SU-DHL-6 (cell line): ENCODE measurements at regions not wholly inside any gene's neighbourhood (a gene's known extent, or its start where the extent isn't known, plus 50 kb on each side); places are given as distances from the start of the nearest gene placed in this dataset.

Source experiments
- H2AFZ ChIP-seq: fragments of 200-600 bp; sonication (generic); 2 replicates; pipeline ENCODE4 v1.6.1; 2014; ENCODE audit warnings: low read depth, mild to moderate bottlenecking, moderate library complexity, mixed read lengths, antibody characterized with exemption, low read length; ENCODE audit not compliant: severe bottlenecking
- H3F3A ChIP-seq: fragments of 200-600 bp; shearing (Covaris generic); 2 replicates; pipeline ENCODE4 v1.6.0; 2016; ENCODE audit warnings: antibody characterized with exemption, mild to moderate bottlenecking; ENCODE audit not compliant: insufficient read depth
- H3K27ac ChIP-seq: fragments of 200-600 bp; sonication (generic); 2 replicates; pipeline ENCODE4 v1.5.1; 2016; ENCODE audit warnings: low read depth, mild to moderate bottlenecking, low read length, moderate library complexity, mixed read lengths
- H3K27me3 ChIP-seq: fragments of 200-600 bp; sonication (generic), shearing (Covaris generic); 2 replicates; pipeline ENCODE4 v1.6.0; 2014; ENCODE audit warnings: mild to moderate bottlenecking, low read length
- H3K36me3 ChIP-seq: fragments of 200-600 bp; sonication (generic); 2 replicates; pipeline ENCODE4 v1.6.1; 2014; ENCODE audit warnings: mild to moderate bottlenecking, low read length, mixed read lengths
- H3K4me2 ChIP-seq: fragments of 300-600, 200-600 bp; shearing (Covaris generic), sonication (generic); 2 replicates; pipeline ENCODE4 v1.6.0; 2014; ENCODE audit warnings: low read length, low read depth, mild to moderate bottlenecking; ENCODE audit not compliant: poor library complexity, severe bottlenecking
- H3K4me3 ChIP-seq: fragments of 200-600 bp; sonication (generic); 2 replicates; pipeline ENCODE4 v1.5.1; 2014; ENCODE audit warnings: antibody characterized with exemption, low read length, mild to moderate bottlenecking, mixed read lengths; ENCODE audit not compliant: insufficient read depth, poor library complexity, severe bottlenecking
- H3K79me2 ChIP-seq: fragments of 200-600 bp; sonication (generic); 2 replicates; pipeline ENCODE4 v1.6.1; 2014; ENCODE audit warnings: mild to moderate bottlenecking, low read length, moderate library complexity; ENCODE audit not compliant: insufficient read depth
- H3K9ac ChIP-seq: fragments of 200-600 bp; sonication (generic); 2 replicates; pipeline ENCODE4 v1.7.0; 2014; ENCODE audit warnings: mild to moderate bottlenecking, low read length
- H3K9me2 ChIP-seq: fragments of 200-600 bp; sonication (generic); replicated peaks from 2 replicates; pipeline ENCODE4 v1.6.1; 2014; ENCODE audit warnings: low read length; ENCODE audit not compliant: insufficient read depth
- H3K9me3 ChIP-seq: fragments of 200-600 bp; sonication (generic); 2 replicates; pipeline ENCODE4 v1.6.1; 2014; ENCODE audit warnings: low read length, mixed read lengths; ENCODE audit not compliant: insufficient read depth
- H4K20me1 ChIP-seq: fragments of 200-600 bp; sonication (generic); 2 replicates; pipeline ENCODE4 v1.6.1; 2014; ENCODE audit warnings: low read depth, mild to moderate bottlenecking, antibody characterized with exemption, low read length, moderate library complexity, mixed read lengths
- CTCF ChIP-seq: fragments of 200-600 bp; sonication (generic); IDR thresholded peaks from one replicate; pipeline ENCODE4 v1.5.1; 2017; ENCODE audit warnings: antibody characterized with exemption, mild to moderate bottlenecking, low read length, moderate library complexity; ENCODE audit not compliant: insufficient read depth, poor library complexity, severe bottlenecking
- EZH2phosphoT487 ChIP-seq: fragments of 200-600 bp; sonication (generic), shearing (Covaris generic); conservative IDR thresholded peaks from 2 replicates; pipeline ENCODE4 v1.6.1; 2018; ENCODE audit warnings: mild to moderate bottlenecking, antibody characterized with exemption, low read length, moderate library complexity, mixed read lengths

DNA sequence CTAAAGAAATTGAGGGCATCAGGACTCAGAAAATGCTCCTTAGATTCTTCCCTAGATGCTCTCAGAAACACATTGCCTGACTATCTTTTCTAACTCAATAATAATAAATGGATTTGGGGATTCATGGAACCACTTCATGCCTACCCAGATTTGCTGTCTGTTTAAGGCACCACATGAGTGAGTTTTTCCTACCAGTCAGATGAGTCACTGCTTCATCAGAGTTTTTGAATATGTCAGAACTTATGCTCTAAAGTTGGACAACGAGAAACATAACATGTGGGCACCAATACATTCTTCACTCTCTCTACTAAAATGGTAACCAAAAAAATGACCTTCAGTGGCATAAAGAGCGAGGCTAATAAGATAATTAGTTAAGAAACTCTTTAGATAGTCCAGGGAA is 1135.1 kb downstream of the TUSC7 start:
- Histone ChIP-seq H3F3A (no peaks in the 10 kb centered on the region), H3K9me3 (no peaks in the 10 kb centered on the region), H3K27me3 (no peaks in the 10 kb centered on the region), H3K79me2 (no peaks in the 10 kb centered on the region), H4K20me1 (no peaks in the 10 kb centered on the region), H3K4me3 (no peak overlapping the region), H3K36me3 (no peaks in the 10 kb centered on the region), H3K9me2 (no peaks in the 10 kb centered on the region), H3K4me2 (no peak overlapping the region), H2AFZ (no peak overlapping the region), H3K9ac (no peak overlapping the region), H3K27ac (no peak overlapping the region)
- no peak for TF ChIP-seq CTCF
- no peak for TF ChIP-seq EZH2phosphoT487

DNA sequence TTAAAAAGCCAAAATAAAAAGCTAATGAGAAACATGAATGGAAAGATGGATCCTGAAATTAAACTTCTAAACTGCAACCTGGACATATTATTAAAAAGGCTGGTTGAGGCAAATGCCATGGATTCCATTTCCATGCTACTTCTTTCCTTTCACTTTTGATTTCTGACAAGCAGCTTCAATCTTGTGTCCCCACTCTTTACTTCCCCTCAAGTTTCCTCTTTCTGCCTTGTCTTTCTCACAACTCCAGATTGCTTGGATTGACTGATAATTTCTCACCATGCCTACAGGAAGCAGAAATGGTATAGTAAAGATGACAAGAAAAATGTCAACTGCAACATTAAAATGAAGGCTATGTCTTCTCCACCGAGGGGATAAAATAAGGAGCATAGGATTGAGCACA is 1136.7 kb downstream of the TUSC7 start:
- no peak overlapping the region for H3K9ac ChIP-seq
- H4K20me1 ChIP-seq, result no peaks in the 10 kb centered on the region
- no peaks in the 10 kb centered on the region for H3F3A ChIP-seq
- no peaks in the 10 kb centered on the region for H3K9me3 ChIP-seq
- no peak overlapping the region for H3K27ac ChIP-seq
- no peaks in the 10 kb centered on the region for H3K9me2 ChIP-seq
- no peaks in the 10 kb centered on the region for H3K36me3 ChIP-seq
- no peak for TF ChIP-seq EZH2phosphoT487
- TF ChIP-seq CTCF, result no peak
- H2AFZ ChIP-seq, result no peak overlapping the region
- H3K79me2 ChIP-seq, result no peaks in the 10 kb centered on the region
- H3K27me3 ChIP-seq, result no peaks in the 10 kb centered on the region
- H3K4me3 ChIP-seq, result no peak overlapping the region
- H3K4me2 ChIP-seq, result no peak overlapping the region

DNA sequence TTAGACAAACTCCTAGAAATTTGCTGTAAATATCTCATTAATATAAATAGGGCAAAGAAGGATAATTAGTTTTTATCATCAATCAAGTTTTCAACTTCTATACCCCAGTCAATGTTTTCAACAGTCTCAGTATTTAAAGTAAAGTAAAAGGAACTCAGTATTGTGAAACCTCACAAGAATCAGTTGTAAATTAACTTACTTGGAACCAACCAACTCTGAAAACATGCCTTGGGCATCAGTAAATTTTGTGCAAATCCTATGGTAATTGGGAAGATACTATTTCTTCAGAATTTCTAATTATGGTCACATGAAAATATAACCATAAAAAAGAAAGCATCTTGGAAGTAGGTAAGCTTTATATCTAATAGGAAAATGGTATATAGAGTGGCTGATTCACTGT is 1139.0 kb downstream of the TUSC7 start:
- no peaks in the 10 kb centered on the region for H3K36me3 ChIP-seq
- no peak overlapping the region for H2AFZ ChIP-seq
- no peaks in the 10 kb centered on the region for H3K27me3 ChIP-seq
- no peak overlapping the region for H3K9ac ChIP-seq
- H3K79me2 ChIP-seq, result no peaks in the 10 kb centered on the region
- H3K27ac ChIP-seq, result no peak overlapping the region
- H3K4me2 ChIP-seq, result no peak overlapping the region
- H3K9me3 ChIP-seq, result no peaks in the 10 kb centered on the region
- no peaks in the 10 kb centered on the region for H4K20me1 ChIP-seq
- TF ChIP-seq EZH2phosphoT487, result no peak
- no peak for TF ChIP-seq CTCF
- no peaks in the 10 kb centered on the region for H3K9me2 ChIP-seq
- no peak overlapping the region for H3K4me3 ChIP-seq
- H3F3A ChIP-seq, result no peaks in the 10 kb centered on the region
